K562 (cell line): ENCODE measurements at regions not wholly inside any gene's neighbourhood (a gene's known extent, or its start where the extent isn't known, plus 50 kb on each side); places are given as distances from the start of the nearest gene placed in this dataset.

Source experiments
- ATAC-seq: fragments of 200-7000 bp; cut with Tn5 transposase; 3 replicates; pipeline ENCODE4 v1.9.1; 2020; ENCODE audit warnings: moderate library complexity
- BruUV-seq: library from RNA; stranded (reverse); fragments of 400-500 nt; replicated peaks from 2 replicates; lab custom pipeline; 2021; lab: Mats Ljungman, UMichigan
- CTCF ChIA-PET: fragments of 300-600 bp; formaldehyde crosslinking; extraction: SDS; loops from one replicate; lab custom pipeline; 2021; ENCODE audit warnings: low intra/inter-chr PET ratio; lab: Yijun Ruan, JAX
- POLR2A ChIA-PET: fragments of 300-600, 350-650 bp; sonication (Branson Sonifier 250); formaldehyde crosslinking; extraction: SDS; loops from one replicate; lab custom pipeline; 2021; ENCODE audit warnings: antibody characterized with exemption, inconsistent platforms; lab: Yijun Ruan, JAX
- DNase-seq, 4 experiments: peaks; one replicate each; pipeline versions ENCODE4 v3.0.0 to v3.0.0-alpha.2; 2011 to 2018; ENCODE audit warnings: low spot score in 3 of 4, mixed read lengths in 3 of 4; ENCODE audit errors: extremely low read depth in 1 of 4
- FAIRE-seq: peaks from 2 replicates; lab custom pipeline; 2011; peaks lifted over from hg19 to GRCh38; lab: Jason Lieb, UNC
- H2AFZ ChIP-seq: 2 replicates; pipeline ENCODE4 v1.6.0; 2011; ENCODE audit warnings: low read depth, low read length, control low read depth, inconsistent platforms
- H3K27ac ChIP-seq: fragments of 200-600 bp; 3 replicates; pipeline ENCODE4 v1.8.0; 2011; ENCODE audit warnings: low read depth, mild to moderate bottlenecking, control low read depth, inconsistent platforms, low read length, moderate library complexity, mixed read lengths; ENCODE audit errors: extremely low read depth
- H3K27me3 ChIP-seq, 2 experiments: fragments of 300-600 bp in 1 of 2; 2 replicates in 1 of 2; 3 replicates in 1 of 2; pipeline versions ENCODE4 v1.6.0 to v1.8.0; 2011; ENCODE audit warnings: inconsistent platforms in 2 of 2, low read length in 2 of 2, mild to moderate bottlenecking in 1 of 2, mixed read lengths in 1 of 2, moderate library complexity in 1 of 2; ENCODE audit not compliant: control insufficient read depth in 2 of 2, insufficient read depth in 2 of 2
- H3K36me3 ChIP-seq: fragments of 300-600 bp; 3 replicates; pipeline ENCODE4 v1.8.0; 2011; ENCODE audit warnings: mild to moderate bottlenecking, low read length, inconsistent platforms; ENCODE audit not compliant: control insufficient read depth, insufficient read depth
- H3K4me1 ChIP-seq, 2 experiments: fragments of 200-600 bp in 1 of 2; replicated peaks in 1 of 2; 2 replicates in 1 of 2; 3 replicates in 1 of 2; pipeline versions ENCODE4 v1.5.1 to v1.8.0; 2011; ENCODE audit warnings: inconsistent platforms in 2 of 2, low read length in 2 of 2, mild to moderate bottlenecking in 1 of 2, mixed read lengths in 1 of 2, moderate library complexity in 1 of 2; ENCODE audit not compliant: control insufficient read depth in 2 of 2, insufficient read depth in 2 of 2
- H3K4me2 ChIP-seq: 2 replicates; pipeline ENCODE4 v1.6.1; 2011; ENCODE audit warnings: low read length, control low read depth, inconsistent platforms, mixed read lengths; ENCODE audit not compliant: insufficient read depth
- H3K4me3 ChIP-seq: fragments of 200-600 bp; sonication (generic), shearing (Covaris generic); 2 replicates; pipeline ENCODE4 v1.5.1; 2016; ENCODE audit warnings: control low read depth, inconsistent platforms
- H3K79me2 ChIP-seq: fragments of 200-600 bp; 3 replicates; pipeline ENCODE4 v1.8.0; 2011; ENCODE audit warnings: low read length, inconsistent platforms; ENCODE audit not compliant: control insufficient read depth, insufficient read depth
- H3K9ac ChIP-seq, 2 experiments: 2 replicates each; pipeline versions ENCODE4 v1.6.0 to v1.6.1; 2011; ENCODE audit warnings: low read depth in 2 of 2, low read length in 2 of 2, control low read depth in 1 of 2, inconsistent platforms in 1 of 2, mild to moderate bottlenecking in 1 of 2, mixed read lengths in 1 of 2; ENCODE audit not compliant: insufficient read depth in 1 of 2
- H3K9me1 ChIP-seq: one replicate; pipeline ENCODE4 v1.6.0; 2011; ENCODE audit warnings: inconsistent platforms, mild to moderate bottlenecking, low read length, moderate library complexity; ENCODE audit not compliant: control insufficient read depth, insufficient read depth
- H3K9me3 ChIP-seq: replicated peaks from 2 replicates; pipeline ENCODE4 v1.5.1; 2011; ENCODE audit warnings: low read depth, low read length, inconsistent platforms; ENCODE audit not compliant: control insufficient read depth, insufficient read depth
- H4K20me1 ChIP-seq: replicated peaks from 2 replicates; pipeline ENCODE4 v1.6.1; 2011; ENCODE audit warnings: low read length, inconsistent platforms, mixed read lengths; ENCODE audit not compliant: control insufficient read depth, insufficient read depth
- NR0B1 ChIP-seq: fragments of 450-650 bp; IDR thresholded peaks from one replicate; pipeline ENCODE4 v1.6.1; 2018; ENCODE audit warnings: mild to moderate bottlenecking, moderate library complexity; ENCODE audit not compliant: partially characterized antibody
- RCOR1 ChIP-seq, 2 experiments: IDR thresholded peaks; 2 replicates each; pipeline ENCODE4 v1.6.1; 2012; ENCODE audit warnings: low read depth in 2 of 2, low read length in 2 of 2, borderline replicate concordance in 1 of 2, improper control_type of control experiment in 1 of 2
- TSHZ1 ChIP-seq: fragments of 250-450 bp; sonication (Bioruptor Pico); IDR thresholded peaks from 2 replicates; pipeline ENCODE4 v1.4.0; 2020; ENCODE audit warnings: mild to moderate bottlenecking, moderate library complexity
- WGBS: fragments of 100-300 bp; shearing (Covaris generic); methylation state at CpG from one replicate; pipeline ENCODE4 v1.1.6; 2016; ENCODE audit warnings: low coverage, mixed read lengths; ENCODE audit not compliant: insufficient coverage; ENCODE audit errors: missing lambda C conversion rate; 5-methylcytosine and 5-hydroxymethylcytosine counted together
- in situ Hi-C: fragments of 300-500 bp; cut with MboI; formaldehyde crosslinking; loops from 4 replicates; pipeline ENCODE4 v1.15.0; 2018; ENCODE audit warnings: inconsistent platforms, mixed read lengths
- intact Hi-C: fragments of 100-400 bp; cut with micrococcal nuclease; formaldehyde crosslinking; loops from 2 replicates; pipeline ENCODE4 v1.14.2; 2022

- no peak for TF ChIP-seq TSHZ1
Measured at GRCh38 chr14:27370775-27371174, 772.9 kb upstream of the NOVA1 start (continued).

DNA sequence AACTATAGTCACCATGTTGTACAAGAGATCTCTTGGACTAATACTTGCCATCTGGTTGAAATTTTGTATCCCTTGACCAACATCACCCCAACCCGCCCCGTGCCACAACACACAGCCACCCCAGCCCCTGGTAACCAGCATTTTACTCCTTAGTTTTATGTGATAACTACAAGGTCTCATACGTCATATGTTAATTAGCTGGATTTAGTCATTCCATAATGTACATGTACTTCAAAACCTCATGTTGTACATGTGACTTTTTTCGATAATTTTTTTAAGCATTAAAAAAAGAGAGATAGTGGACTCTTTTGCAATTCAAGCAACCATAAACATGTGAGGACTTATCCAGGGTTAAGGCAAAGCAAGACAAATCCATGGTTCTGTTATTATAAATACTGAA lies 773.4 kb upstream of the NOVA1 start:
- no peak for ATAC-seq
- Histone ChIP-seq H3K79me2 (no peaks in the 10 kb centered on the region), H3K9me3 (no peaks in the 10 kb centered on the region), H3K4me2 (no peak overlapping the region), H4K20me1 (no peaks in the 10 kb centered on the region), H3K4me1 (no peaks in the 10 kb centered on the region), H3K27me3 (no peaks in the 10 kb centered on the region), H3K27ac (no peak overlapping the region), H3K4me3 (no peak overlapping the region), H3K36me3 (no peaks in the 10 kb centered on the region), H2AFZ (no peak overlapping the region), H3K9ac (no peak overlapping the region), H3K9me1 (no peaks in the 10 kb centered on the region)
- no peak for DNase-seq
- TF ChIP-seq NR0B1 (no peak), RCOR1 (IDR thresholded peaks at IDR 0.05; ENCODE audit: borderline replicate concordance in 1 of 2, low read depth in 2 of 2, low read length in 2 of 2) (no peak)
- ChIA-PET POLR2A (no interaction called here), CTCF (no interaction called here)
- in situ Hi-C loops (no loop called here), intact Hi-C loops (no loop called here)
- no TSS peak for BruUV-seq
- no peak for FAIRE-seq
- 0% methylated on average over 4 of the region's 4 CpGs for WGBS
